Neuronal stem cell (in vitro differentiated cells): ENCODE measurements at regions not wholly inside any gene's neighbourhood (a gene's known extent, or its start where the extent isn't known, plus 50 kb on each side); places are given as distances from the start of the nearest gene placed in this dataset.
"Not testable (repeated sequence)": the region's sequence is repeated elsewhere in the genome, so short reads cannot be mapped to it uniquely, and the experiment has no call there.

Source experiments
- DNase-seq: peaks from one replicate; pipeline ENCODE4 v3.0.0-alpha.2; 2013; ENCODE audit warnings: low spot score
- H2AFZ ChIP-seq: one replicate; pipeline ENCODE4 v1.6.1; 2013; ENCODE audit warnings: mild to moderate bottlenecking, low read length, inconsistent platforms
- H2AK5ac ChIP-seq: 2 replicates; pipeline ENCODE4 v1.6.1; 2013; ENCODE audit warnings: low read depth, mild to moderate bottlenecking, inconsistent platforms, low read length, moderate library complexity, mixed read lengths
- H2BK120ac ChIP-seq: 2 replicates; pipeline ENCODE4 v1.6.1; 2013; ENCODE audit warnings: low read depth, mild to moderate bottlenecking, inconsistent platforms, low read length, moderate library complexity, mixed read lengths
- H2BK12ac ChIP-seq: one replicate; pipeline ENCODE4 v1.6.1; 2013; ENCODE audit warnings: low read length, inconsistent platforms
- H2BK15ac ChIP-seq: 2 replicates; pipeline ENCODE4 v1.6.1; 2013; ENCODE audit warnings: mild to moderate bottlenecking, low read length, inconsistent platforms, mixed read lengths
- H2BK5ac ChIP-seq: one replicate; pipeline ENCODE4 v1.6.1; 2013; ENCODE audit warnings: inconsistent platforms, mild to moderate bottlenecking, low read length, moderate library complexity
- H3K14ac ChIP-seq: one replicate; pipeline ENCODE4 v1.6.1; 2013; ENCODE audit warnings: low read length, inconsistent platforms
- H3K18ac ChIP-seq: 2 replicates; pipeline ENCODE4 v1.6.1; 2013; ENCODE audit warnings: low read length, inconsistent platforms
- H3K23ac ChIP-seq: 2 replicates; pipeline ENCODE4 v1.6.1; 2013; ENCODE audit warnings: low read depth, mild to moderate bottlenecking, mixed read lengths, low read length, inconsistent platforms; ENCODE audit not compliant: poor library complexity
- H3K27ac ChIP-seq: replicated peaks from 3 replicates; pipeline ENCODE4 v1.5.1; 2013; ENCODE audit warnings: low read length, inconsistent platforms
- H3K27me3 ChIP-seq, 3 experiments: 2 replicates each; pipeline ENCODE4 v1.6.1; 2013; ENCODE audit warnings: low read length in 3 of 3, mild to moderate bottlenecking in 2 of 3, inconsistent platforms in 1 of 3, low read depth in 1 of 3, mixed read lengths in 1 of 3, moderate library complexity in 1 of 3; ENCODE audit not compliant: control insufficient read depth in 3 of 3, insufficient read depth in 3 of 3
- H3K36me3 ChIP-seq, 2 donors: replicated peaks in 1 of 2; 2 replicates each; pipeline ENCODE4 v1.6.1; 2013; ENCODE audit warnings: low read length in 2 of 2; ENCODE audit not compliant: control insufficient read depth in 2 of 2, insufficient read depth in 2 of 2
- H3K4ac ChIP-seq: 2 replicates; pipeline ENCODE4 v1.6.1; 2013; ENCODE audit warnings: inconsistent platforms, mild to moderate bottlenecking, low read length, moderate library complexity
- H3K4me1 ChIP-seq, 2 donors: 1 replicate in 1 of 2; 2 replicates in 1 of 2; pipeline ENCODE4 v1.6.1; 2013; ENCODE audit warnings: low read length in 2 of 2, low read depth in 1 of 2; ENCODE audit not compliant: control insufficient read depth in 2 of 2, insufficient read depth in 1 of 2
- H3K4me2 ChIP-seq: one replicate; pipeline ENCODE4 v1.6.1; 2013; ENCODE audit warnings: mild to moderate bottlenecking, low read length, inconsistent platforms; ENCODE audit not compliant: insufficient read depth, poor library complexity, severe bottlenecking
- H3K4me3 ChIP-seq, 2 donors: 2 replicates each; pipeline ENCODE4 v1.5.1; 2013; ENCODE audit warnings: low read length in 2 of 2, mild to moderate bottlenecking in 2 of 2, inconsistent platforms in 1 of 2, moderate library complexity in 1 of 2
- H3K79me1 ChIP-seq: one replicate; pipeline ENCODE4 v1.6.1; 2013; ENCODE audit warnings: low read depth, mild to moderate bottlenecking, inconsistent platforms, low read length, moderate library complexity
- H3K9ac ChIP-seq: one replicate; pipeline ENCODE4 v1.6.1; 2013; ENCODE audit warnings: mild to moderate bottlenecking, low read depth, low read length, inconsistent platforms; ENCODE audit not compliant: poor library complexity
- H3K9me3 ChIP-seq, 2 donors: replicated peaks in 1 of 2; 2 replicates each; pipeline versions ENCODE3 to v1.6.1; 2013; ENCODE audit warnings: low read length in 2 of 2, mild to moderate bottlenecking in 2 of 2, inconsistent platforms in 1 of 2, low read depth in 1 of 2, mixed read lengths in 1 of 2, moderate library complexity in 1 of 2; ENCODE audit not compliant: control insufficient read depth in 2 of 2, insufficient read depth in 1 of 2
- H4K8ac ChIP-seq: one replicate; pipeline ENCODE4 v1.6.1; 2013; ENCODE audit warnings: low read depth, mild to moderate bottlenecking, inconsistent platforms, low read length, moderate library complexity
- H4K91ac ChIP-seq: one replicate; pipeline ENCODE4 v1.6.1; 2013; ENCODE audit warnings: low read length, low read depth, mild to moderate bottlenecking, inconsistent platforms; ENCODE audit not compliant: poor library complexity
- WGBS, 2 donors: extraction: QIAGEN DNeasy Blood & Tissue Kit; methylation state at CpG; one replicate each; pipeline ENCODE4 v1.1.7; 2013; ENCODE audit warnings: missing lambda C conversion rate in 2 of 2, mixed read lengths in 1 of 2; ENCODE audit not compliant: insufficient read length in 2 of 2, insufficient replicate concordance in 1 of 2; ENCODE audit errors: extremely low coverage in 2 of 2; 5-methylcytosine and 5-hydroxymethylcytosine counted together

- Histone ChIP-seq H3K9me3 (peaks cover 0 to 2% of the 10 kb centered on the region in 2 donors), H2BK5ac (no peak overlapping the region), H3K23ac (no peak overlapping the region), H3K4ac (no peak overlapping the region), H3K4me2 (no peak overlapping the region), H2BK15ac (no peak overlapping the region), H3K36me3 (no peaks in the 10 kb centered on the region), H2AK5ac (no peak overlapping the region), H3K27me3 (no peaks in the 10 kb centered on the region), H3K9ac (no peak overlapping the region), H2BK120ac (no peak overlapping the region), H3K4me3 (no peak overlapping the region), H4K91ac (no peak overlapping the region), H3K14ac (no peak overlapping the region), H3K18ac (no peak overlapping the region), H3K79me1 (no peaks in the 10 kb centered on the region), H3K27ac (peak overlapping the region; percentile 41), H2AFZ (no peak overlapping the region), H4K8ac (no peak overlapping the region), H2BK12ac (no peak overlapping the region), H3K4me1 (peaks cover 16 to 28% of the 10 kb centered on the region in 2 donors)
- WGBS, 2 donors: no CpG with 5 or more reads among the region's 2 CpGs
- DNase-seq: no peak
Observed at GRCh38 chr9:78441396-78441795, 144.5 kb downstream of the PSAT1 start.

- Histone ChIP-seq H3K4me3 (no peak overlapping the region), H2BK15ac (peak overlapping the region; percentile 71)
- no CpG with 5 or more reads among the region's 46 CpGs for WGBS, 2 donors
Observed at GRCh38 chr9:78441822-78442431, 145.0 kb downstream of the PSAT1 start.

GRCh38 chr9:78442577-78442976 is 145.7 kb downstream of the PSAT1 start:
- not testable (repeated sequence) for H3K4ac ChIP-seq, H3K27ac ChIP-seq, H2BK15ac ChIP-seq, H4K91ac ChIP-seq, H3K4me2 ChIP-seq, H3K14ac ChIP-seq, H3K23ac ChIP-seq, H2BK120ac ChIP-seq, H2AK5ac ChIP-seq, H3K9ac ChIP-seq, H2BK5ac ChIP-seq, H3K79me1 ChIP-seq, H3K9me3 ChIP-seq, H4K8ac ChIP-seq, H3K36me3 ChIP-seq, H2AFZ ChIP-seq, H3K4me3 ChIP-seq, H2BK12ac ChIP-seq, H3K27me3 ChIP-seq, DNase-seq
- peak overlapping the region; percentile 74 for H3K18ac ChIP-seq
- peaks cover 16 to 18% of the 10 kb centered on the region in 2 donors for H3K4me1 ChIP-seq
- WGBS, 2 donors: no CpG with 5 or more reads among the region's 7 CpGs

More at GRCh38 chr9:78441822-78442431, 145.0 kb downstream of the PSAT1 start:
- Histone ChIP-seq H2AFZ (no peak overlapping the region), H3K4me1 (peaks cover 16 to 22% of the 10 kb centered on the region in 2 donors), H2BK120ac (no peak overlapping the region), H2BK5ac (no peak overlapping the region), H3K9ac (no peak overlapping the region), H3K4ac (no peak overlapping the region), H3K36me3 (no peaks in the 10 kb centered on the region), H4K91ac (peak overlapping the region; percentile 23), H4K8ac (no peak overlapping the region), H3K18ac (peak overlapping the region; percentile 91), H3K4me2 (no peak overlapping the region), H2BK12ac (peak overlapping the region; percentile 31), H3K14ac (no peak overlapping the region), H3K27ac (peak overlapping the region; percentile 41), H3K79me1 (no peaks in the 10 kb centered on the region), H3K27me3 (no peaks in the 10 kb centered on the region), H2AK5ac (peak overlapping the region; percentile 63), H3K23ac (no peak overlapping the region), H3K9me3 (peaks cover 0 to 2% of the 10 kb centered on the region in 2 donors)
- no peak for DNase-seq

- H4K91ac ChIP-seq: no peak overlapping the region
- H3K27me3 ChIP-seq: no peaks in the 10 kb centered on the region
- no peak overlapping the region for H2BK5ac ChIP-seq
- H3K36me3 ChIP-seq: no peaks in the 10 kb centered on the region
- peaks cover 9 to 10% of the 10 kb centered on the region in 2 donors for H3K4me1 ChIP-seq
- peaks cover 0 to 2% of the 10 kb centered on the region in 2 donors for H3K9me3 ChIP-seq
- no peak overlapping the region for H2BK120ac ChIP-seq
- no CpG with 5 or more reads among the region's 7 CpGs for WGBS, 2 donors
- H2AK5ac ChIP-seq: no peak overlapping the region
- no peak overlapping the region for H4K8ac ChIP-seq
- H3K18ac ChIP-seq: peak overlapping the region; percentile 12
- H3K4me3 ChIP-seq: no peak overlapping the region
- no peak overlapping the region for H3K23ac ChIP-seq
- H3K27ac ChIP-seq: no peak overlapping the region
- H3K4ac ChIP-seq: no peak overlapping the region
- H3K4me2 ChIP-seq: no peak overlapping the region
- no peak overlapping the region for H2AFZ ChIP-seq
- no peak overlapping the region for H2BK15ac ChIP-seq
- no peaks in the 10 kb centered on the region for H3K79me1 ChIP-seq
- no peak for DNase-seq
- no peak overlapping the region for H2BK12ac ChIP-seq
- H3K14ac ChIP-seq: no peak overlapping the region
- no peak overlapping the region for H3K9ac ChIP-seq
Observed at GRCh38 chr9:78443946-78444345, 147.0 kb downstream of the PSAT1 start.
